Activated T-cell treated with anti-CD3 and anti-CD28 coated beads, Interleukin-2, amount 50 U/mL, for 72 hours (primary cell): ENCODE measurements at regions not wholly inside any gene's neighbourhood (a gene's known extent, or its start where the extent isn't known, plus 50 kb on each side); places are given as distances from the start of the nearest gene placed in this dataset.

Experiments
- ATAC-seq, 2 donors: fragments of 150-1000 bp; cut with Tn5 transposase; replicated peaks in 1 of 2; 2 replicates each; pipeline ENCODE4 v1.10.0; 2021; ENCODE audit warnings: moderate library complexity in 2 of 2, mild to moderate bottlenecking in 1 of 2
- DNase-seq, 2 donors: peaks; one replicate each; pipeline ENCODE4 v3.0.0; 2021 to 2022; ENCODE audit warnings: mixed read lengths in 1 of 2
- H3K27ac Mint-ChIP-seq: one replicate; pipeline ENCODE4 v1.8.0; 2022; ENCODE audit warnings: mild to moderate bottlenecking, moderate library complexity, mixed read lengths
- H3K27me3 Mint-ChIP-seq: one replicate; pipeline ENCODE4 v1.8.0; 2022; ENCODE audit warnings: low read depth, mixed read lengths
- H3K36me3 Mint-ChIP-seq, 2 donors: one replicate each; pipeline ENCODE4 v1.8.0; 2022; ENCODE audit warnings: mixed read lengths in 2 of 2, mild to moderate bottlenecking in 1 of 2; ENCODE audit not compliant: insufficient read depth in 2 of 2
- H3K4me1 Mint-ChIP-seq: one replicate; pipeline ENCODE4 v1.8.0; 2022; ENCODE audit warnings: low read depth, mixed read lengths
- H3K4me3 Mint-ChIP-seq, 2 donors: one replicate each; pipeline ENCODE4 v1.8.0; 2022; ENCODE audit warnings: mild to moderate bottlenecking in 2 of 2, mixed read lengths in 2 of 2, moderate library complexity in 2 of 2
- H3K9me3 Mint-ChIP-seq, 2 donors: one replicate each; pipeline ENCODE4 v1.8.0; 2022; ENCODE audit warnings: mixed read lengths in 2 of 2

GRCh38 chr5:38651806-38652205 is 95.4 kb upstream of the LIFR start:
- no peaks in the 10 kb centered on the region for H3K9me3 Mint-ChIP-seq
- no peaks in the 10 kb centered on the region for H3K36me3 Mint-ChIP-seq
- no peak for ATAC-seq
- H3K4me1 Mint-ChIP-seq = peaks cover 13% of the 10 kb centered on the region
- H3K4me3 Mint-ChIP-seq = no peak overlapping the region
- DNase-seq = no peak
- peaks cover 32% of the 10 kb centered on the region for H3K27me3 Mint-ChIP-seq
- H3K27ac Mint-ChIP-seq = no peak overlapping the region

GRCh38 chr5:38653389-38653788 is 96.9 kb upstream of the LIFR start:
- DNase-seq (no peak), ATAC-seq (no peak)
- Mint-ChIP-seq H3K27me3 (peaks cover 32% of the 10 kb centered on the region), H3K36me3 (no peaks in the 10 kb centered on the region), H3K9me3 (no peaks in the 10 kb centered on the region), H3K4me3 (no peak overlapping the region), H3K27ac (no peak overlapping the region), H3K4me1 (peaks cover 13% of the 10 kb centered on the region)

DNA sequence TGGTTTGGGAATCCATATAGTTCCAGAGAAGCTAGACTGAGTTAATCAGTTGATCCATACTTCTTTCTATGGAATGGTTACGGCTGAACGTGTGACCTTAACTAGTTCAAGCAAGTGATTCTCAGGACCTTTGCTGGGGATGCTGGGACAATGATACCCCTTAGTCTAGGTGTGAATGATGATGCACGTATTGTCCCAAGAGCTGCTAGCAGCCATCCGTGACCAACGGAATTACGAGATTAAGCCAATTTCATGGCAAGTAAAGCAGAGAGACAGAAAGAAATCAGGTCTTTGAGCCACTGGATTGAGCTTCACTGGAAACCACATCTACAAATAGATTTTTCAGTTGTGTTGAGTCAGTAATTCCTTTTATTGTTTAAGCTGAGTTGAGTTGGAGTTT is 99.2 kb upstream of the LIFR start:
- Mint-ChIP-seq H3K9me3 (no peaks in the 10 kb centered on the region), H3K27ac (no peak overlapping the region), H3K4me1 (peaks cover 4% of the 10 kb centered on the region), H3K27me3 (peaks cover 10% of the 10 kb centered on the region), H3K36me3 (no peaks in the 10 kb centered on the region), H3K4me3 (no peak overlapping the region)
- no peak for ATAC-seq
- no peak for DNase-seq

GRCh38 chr5:38656568-38656967 is 100.1 kb upstream of the LIFR start:
- no peak for DNase-seq
- H3K27me3 Mint-ChIP-seq = peaks cover 14% of the 10 kb centered on the region
- ATAC-seq = no peak
- no peaks in the 10 kb centered on the region for H3K4me1 Mint-ChIP-seq
- H3K9me3 Mint-ChIP-seq = no peaks in the 10 kb centered on the region
- no peak overlapping the region for H3K27ac Mint-ChIP-seq
- H3K36me3 Mint-ChIP-seq = no peaks in the 10 kb centered on the region
- no peak overlapping the region for H3K4me3 Mint-ChIP-seq

GRCh38 chr5:38657020-38657419 is 100.6 kb upstream of the LIFR start:
- no peak overlapping the region for H3K27ac Mint-ChIP-seq
- no peaks in the 10 kb centered on the region for H3K9me3 Mint-ChIP-seq
- ATAC-seq = no peak
- no peaks in the 10 kb centered on the region for H3K36me3 Mint-ChIP-seq
- H3K4me1 Mint-ChIP-seq = no peaks in the 10 kb centered on the region
- peaks cover 19% of the 10 kb centered on the region for H3K27me3 Mint-ChIP-seq
- no peak overlapping the region for H3K4me3 Mint-ChIP-seq
- DNase-seq = no peak

DNA sequence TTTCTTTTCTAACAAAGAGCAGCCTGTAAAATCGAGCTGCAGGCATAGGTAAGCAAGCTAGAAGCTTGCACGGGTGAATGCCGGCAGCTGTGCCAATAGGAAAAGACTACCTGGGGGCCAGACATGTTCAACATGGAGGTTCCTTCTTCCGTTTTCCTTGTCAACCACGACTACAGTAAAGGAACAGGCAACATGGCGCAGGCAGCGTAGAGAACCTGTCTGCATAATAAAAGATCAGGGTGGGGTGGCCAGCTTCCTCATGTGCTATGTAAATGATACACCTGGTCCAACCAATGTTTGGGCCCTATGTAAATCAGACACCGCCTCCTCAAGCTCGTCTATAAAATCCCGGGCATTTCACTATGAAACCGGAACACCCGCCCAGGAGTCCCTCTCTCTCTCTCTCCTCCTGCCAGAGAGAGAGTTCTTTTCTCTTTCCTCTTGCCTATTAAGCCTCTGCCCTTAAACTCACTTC is 103.8 kb upstream of the LIFR start:
- no peak overlapping the region for H3K27ac Mint-ChIP-seq
- peaks cover 31% of the 10 kb centered on the region for H3K27me3 Mint-ChIP-seq
- no peak overlapping the region for H3K4me3 Mint-ChIP-seq
- DNase-seq (no peak), ATAC-seq (no peak)
- no peaks in the 10 kb centered on the region for H3K4me1 Mint-ChIP-seq
- no peaks in the 10 kb centered on the region for H3K9me3 Mint-ChIP-seq
- H3K36me3 Mint-ChIP-seq = no peaks in the 10 kb centered on the region

DNA sequence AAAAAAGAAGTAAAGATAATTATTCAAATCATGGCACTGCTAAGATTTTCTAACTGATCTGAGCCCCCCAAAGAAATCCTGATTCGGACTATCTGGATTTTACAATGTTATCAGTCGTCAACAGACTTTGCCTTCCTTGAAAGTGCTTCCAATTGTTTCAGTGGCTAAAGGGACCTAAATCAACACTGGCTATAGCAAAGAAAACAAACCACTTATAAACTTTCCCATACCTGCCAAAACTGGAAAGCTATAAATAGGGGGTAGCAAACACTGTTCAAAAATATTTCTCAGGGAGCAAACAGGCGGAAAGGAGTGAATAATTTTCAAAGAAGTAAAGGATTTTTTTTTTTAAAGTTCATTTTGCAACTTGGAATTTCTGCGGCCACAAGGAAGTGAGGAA is 105.6 kb upstream of the LIFR start:
- ATAC-seq (no peak), DNase-seq (no peak)
- no peak overlapping the region for H3K4me3 Mint-ChIP-seq
- H3K27me3 Mint-ChIP-seq = peaks cover 47% of the 10 kb centered on the region
- no peak overlapping the region for H3K27ac Mint-ChIP-seq
- H3K36me3 Mint-ChIP-seq = no peaks in the 10 kb centered on the region
- no peaks in the 10 kb centered on the region for H3K4me1 Mint-ChIP-seq
- H3K9me3 Mint-ChIP-seq = no peaks in the 10 kb centered on the region

GRCh38 chr5:38663249-38663648 is 106.8 kb upstream of the LIFR start:
- Mint-ChIP-seq H3K9me3 (no peaks in the 10 kb centered on the region), H3K27me3 (peaks cover 47% of the 10 kb centered on the region), H3K4me3 (no peak overlapping the region), H3K27ac (no peak overlapping the region), H3K36me3 (no peaks in the 10 kb centered on the region), H3K4me1 (no peaks in the 10 kb centered on the region)
- ATAC-seq = no peak
- no peak for DNase-seq

GRCh38 chr5:38666668-38667498 is 110.4 kb upstream of the LIFR start:
- no peak overlapping the region for H3K4me3 Mint-ChIP-seq
- peaks cover 40% of the 10 kb centered on the region for H3K27me3 Mint-ChIP-seq
- no peak for ATAC-seq
- no peaks in the 10 kb centered on the region for H3K36me3 Mint-ChIP-seq
- H3K9me3 Mint-ChIP-seq = no peaks in the 10 kb centered on the region
- DNase-seq = peak in 1 of 2 donors; percentile 1
- no peaks in the 10 kb centered on the region for H3K4me1 Mint-ChIP-seq
- H3K27ac Mint-ChIP-seq = no peak overlapping the region

DNA sequence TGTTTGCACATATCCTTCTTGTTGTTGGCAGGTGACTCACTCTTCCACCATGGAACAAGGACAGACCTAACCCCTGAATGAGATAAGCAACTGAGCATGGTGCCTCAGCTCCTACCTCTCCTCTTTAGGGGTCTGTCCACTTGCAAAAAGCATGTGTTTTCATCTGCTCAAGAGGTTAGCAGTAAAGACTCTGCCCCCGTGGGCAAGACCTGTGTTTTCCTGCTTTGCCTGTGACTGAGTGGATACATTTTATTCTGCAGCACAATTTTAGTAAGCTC is 111.0 kb upstream of the LIFR start:
- H3K36me3 Mint-ChIP-seq = no peaks in the 10 kb centered on the region
- no peak overlapping the region for H3K27ac Mint-ChIP-seq
- H3K9me3 Mint-ChIP-seq = no peaks in the 10 kb centered on the region
- H3K4me3 Mint-ChIP-seq = no peak overlapping the region
- H3K4me1 Mint-ChIP-seq = no peaks in the 10 kb centered on the region
- no peak for DNase-seq
- no peak for ATAC-seq
- H3K27me3 Mint-ChIP-seq = peaks cover 35% of the 10 kb centered on the region

- Mint-ChIP-seq H3K36me3 (no peaks in the 10 kb centered on the region), H3K9me3 (peaks cover 2% of the 10 kb centered on the region in 2 donors), H3K4me1 (no peaks in the 10 kb centered on the region), H3K27ac (no peak overlapping the region), H3K4me3 (no peak overlapping the region), H3K27me3 (peaks cover 24% of the 10 kb centered on the region)
- DNase-seq (no peak), ATAC-seq (no peak)
Measured at GRCh38 chr5:38669361-38669880, 113.0 kb upstream of the LIFR start.

GRCh38 chr5:38670066-38670465 is 113.6 kb upstream of the LIFR start:
- Mint-ChIP-seq H3K4me3 (no peak overlapping the region), H3K27me3 (peaks cover 18% of the 10 kb centered on the region), H3K9me3 (peaks cover 2% of the 10 kb centered on the region in 2 donors), H3K36me3 (no peaks in the 10 kb centered on the region), H3K4me1 (no peaks in the 10 kb centered on the region), H3K27ac (no peak overlapping the region)
- ATAC-seq (no peak), DNase-seq (no peak)

DNA sequence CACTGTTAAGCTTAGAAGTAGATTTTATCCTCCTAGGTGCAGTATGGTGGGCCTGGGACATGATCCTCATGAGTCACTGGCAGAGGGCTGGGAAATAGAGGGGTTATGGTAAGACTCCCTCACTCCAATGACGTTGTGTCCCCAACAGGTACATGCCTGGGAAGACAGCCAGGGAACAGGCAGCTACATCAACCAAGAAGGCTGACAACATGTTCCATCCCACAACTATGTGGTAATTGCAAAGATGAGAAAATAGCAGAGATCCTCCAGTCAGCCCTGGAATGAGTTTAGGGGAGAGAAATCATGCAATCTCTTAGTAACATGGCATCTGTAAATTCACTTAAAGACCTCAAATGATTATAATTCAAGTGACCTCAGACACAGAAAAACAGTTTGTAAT is 114.4 kb upstream of the LIFR start:
- Mint-ChIP-seq H3K4me1 (no peaks in the 10 kb centered on the region), H3K36me3 (no peaks in the 10 kb centered on the region), H3K27me3 (peaks cover 9% of the 10 kb centered on the region), H3K27ac (no peak overlapping the region), H3K9me3 (peaks cover 2% of the 10 kb centered on the region in 2 donors), H3K4me3 (no peak overlapping the region)
- ATAC-seq (no peak), DNase-seq (no peak)
